Osteoblast (primary cell): ENCODE measurements at regions not wholly inside any gene's neighbourhood (a gene's known extent, or its start where the extent isn't known, plus 50 kb on each side); places are given as distances from the start of the nearest gene placed in this dataset.

ENCODE experiments used
- DNase-seq: peaks from one replicate; pipeline ENCODE4 v3.0.0; 2011; ENCODE audit warnings: low spot score, mixed read lengths; ENCODE audit not compliant: insufficient read length; ENCODE audit errors: missing footprints
- H2AFZ ChIP-seq: 2 replicates; pipeline ENCODE4 v1.6.0; 2011; ENCODE audit warnings: mild to moderate bottlenecking, low read length
- H3K27ac ChIP-seq: 2 replicates; pipeline ENCODE4 v1.5.1; 2011; ENCODE audit warnings: mild to moderate bottlenecking, low read depth, low read length, moderate library complexity
- H3K27me3 ChIP-seq: 2 replicates; pipeline ENCODE4 v1.6.0; 2012; ENCODE audit warnings: mild to moderate bottlenecking, control low read depth, inconsistent platforms, low read length, moderate library complexity; ENCODE audit not compliant: insufficient read depth
- H3K36me3 ChIP-seq: 2 replicates; pipeline ENCODE4 v1.5.1; 2011; ENCODE audit warnings: mild to moderate bottlenecking, low read length, control low read depth, moderate library complexity; ENCODE audit not compliant: insufficient read depth
- H3K4me1 ChIP-seq: 2 replicates; pipeline ENCODE4 v1.5.1; 2011; ENCODE audit warnings: mild to moderate bottlenecking, low read length, control low read depth, moderate library complexity; ENCODE audit not compliant: insufficient read depth
- H3K4me2 ChIP-seq: 2 replicates; pipeline ENCODE4 v1.6.0; 2011; ENCODE audit warnings: mild to moderate bottlenecking, low read length; ENCODE audit not compliant: insufficient read depth
- H3K4me3 ChIP-seq: fragments of 200-600 bp; sonication (generic); 3 replicates; pipeline ENCODE4 v1.5.1; 2012; ENCODE audit warnings: mild to moderate bottlenecking, low read length, inconsistent platforms; ENCODE audit not compliant: insufficient read depth
- H3K79me2 ChIP-seq: 2 replicates; pipeline ENCODE4 v1.6.0; 2012; ENCODE audit warnings: mild to moderate bottlenecking, low read length, control low read depth, inconsistent platforms; ENCODE audit not compliant: insufficient read depth
- H3K9me3 ChIP-seq: 2 replicates; pipeline ENCODE4 v1.5.1; 2011; ENCODE audit warnings: low read depth, low read length, control low read depth
- H4K20me1 ChIP-seq: 2 replicates; pipeline ENCODE4 v1.6.0; 2012; ENCODE audit warnings: mild to moderate bottlenecking, low read length, control low read depth; ENCODE audit not compliant: insufficient read depth
- TF ChIP-seq, protein P1 (sequence below): IDR thresholded peaks from 2 replicates; pipeline ENCODE4 v1.5.1; 2011; ENCODE audit warnings: mild to moderate bottlenecking, low read depth, low read length, moderate library complexity; ENCODE audit errors: extremely low read depth

DNA sequence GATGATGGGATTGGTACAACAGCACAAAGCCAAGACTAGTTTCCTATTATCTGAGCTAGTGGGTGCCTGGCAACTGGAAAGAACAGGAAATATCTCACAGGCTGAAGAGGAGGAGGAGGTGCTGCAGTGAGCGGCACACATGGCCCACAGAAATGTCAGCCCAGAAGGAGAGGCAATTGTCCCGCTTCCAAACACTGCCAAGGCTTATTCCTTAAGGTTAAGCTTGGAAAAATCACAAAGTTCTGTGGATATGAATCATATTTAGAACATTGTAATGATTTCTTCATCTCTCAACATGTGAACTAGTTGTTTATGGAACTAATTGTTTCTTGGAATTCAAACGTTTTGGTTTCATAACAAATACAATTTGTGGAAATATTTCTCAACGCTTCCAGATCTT is 1019.5 kb upstream of the SEMA6A start:
- DNase-seq, result no peak

DNA sequence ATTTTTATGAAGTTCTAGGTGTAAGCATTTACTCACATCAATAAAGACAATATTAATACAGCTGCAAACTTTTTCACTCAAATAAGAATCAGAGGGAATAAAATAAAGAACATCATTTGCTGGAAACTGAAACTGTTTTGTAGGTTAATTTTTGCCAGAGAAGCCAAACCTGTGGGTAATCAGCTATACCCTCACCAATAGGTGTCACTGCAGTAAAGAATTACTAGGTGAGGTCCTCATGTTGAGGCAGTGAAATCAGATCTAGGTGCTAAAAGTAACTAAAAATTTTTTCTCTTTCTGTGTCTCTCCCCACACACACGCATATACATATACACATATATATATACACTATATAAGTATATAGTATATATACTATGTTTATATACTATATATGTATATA is 1016.3 kb upstream of the SEMA6A start:
- no peaks in the 10 kb centered on the region for H4K20me1 ChIP-seq
- H3K79me2 ChIP-seq, result no peaks in the 10 kb centered on the region
- H3K27me3 ChIP-seq, result no peaks in the 10 kb centered on the region
- no peaks in the 10 kb centered on the region for H3K36me3 ChIP-seq
- H3K4me2 ChIP-seq, result no peak overlapping the region
- H2AFZ ChIP-seq, result no peak overlapping the region
- DNase-seq, result no peak
- H3K4me1 ChIP-seq, result no peaks in the 10 kb centered on the region
- H3K9me3 ChIP-seq, result no peaks in the 10 kb centered on the region
- TF ChIP-seq, protein P1, sequence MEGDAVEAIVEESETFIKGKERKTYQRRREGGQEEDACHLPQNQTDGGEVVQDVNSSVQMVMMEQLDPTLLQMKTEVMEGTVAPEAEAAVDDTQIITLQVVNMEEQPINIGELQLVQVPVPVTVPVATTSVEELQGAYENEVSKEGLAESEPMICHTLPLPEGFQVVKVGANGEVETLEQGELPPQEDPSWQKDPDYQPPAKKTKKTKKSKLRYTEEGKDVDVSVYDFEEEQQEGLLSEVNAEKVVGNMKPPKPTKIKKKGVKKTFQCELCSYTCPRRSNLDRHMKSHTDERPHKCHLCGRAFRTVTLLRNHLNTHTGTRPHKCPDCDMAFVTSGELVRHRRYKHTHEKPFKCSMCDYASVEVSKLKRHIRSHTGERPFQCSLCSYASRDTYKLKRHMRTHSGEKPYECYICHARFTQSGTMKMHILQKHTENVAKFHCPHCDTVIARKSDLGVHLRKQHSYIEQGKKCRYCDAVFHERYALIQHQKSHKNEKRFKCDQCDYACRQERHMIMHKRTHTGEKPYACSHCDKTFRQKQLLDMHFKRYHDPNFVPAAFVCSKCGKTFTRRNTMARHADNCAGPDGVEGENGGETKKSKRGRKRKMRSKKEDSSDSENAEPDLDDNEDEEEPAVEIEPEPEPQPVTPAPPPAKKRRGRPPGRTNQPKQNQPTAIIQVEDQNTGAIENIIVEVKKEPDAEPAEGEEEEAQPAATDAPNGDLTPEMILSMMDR, result no peak
- no peak overlapping the region for H3K27ac ChIP-seq
- H3K4me3 ChIP-seq, result no peak overlapping the region

More for the DNA sequence above, 1019.5 kb upstream of the SEMA6A start:
- Histone ChIP-seq H3K4me2 (no peak overlapping the region), H3K4me1 (no peaks in the 10 kb centered on the region), H3K27me3 (no peaks in the 10 kb centered on the region), H3K4me3 (no peak overlapping the region), H4K20me1 (no peaks in the 10 kb centered on the region), H3K79me2 (no peaks in the 10 kb centered on the region), H3K27ac (no peak overlapping the region), H2AFZ (no peak overlapping the region), H3K9me3 (no peaks in the 10 kb centered on the region), H3K36me3 (no peaks in the 10 kb centered on the region)
- TF ChIP-seq, protein P1, result no peak

DNA sequence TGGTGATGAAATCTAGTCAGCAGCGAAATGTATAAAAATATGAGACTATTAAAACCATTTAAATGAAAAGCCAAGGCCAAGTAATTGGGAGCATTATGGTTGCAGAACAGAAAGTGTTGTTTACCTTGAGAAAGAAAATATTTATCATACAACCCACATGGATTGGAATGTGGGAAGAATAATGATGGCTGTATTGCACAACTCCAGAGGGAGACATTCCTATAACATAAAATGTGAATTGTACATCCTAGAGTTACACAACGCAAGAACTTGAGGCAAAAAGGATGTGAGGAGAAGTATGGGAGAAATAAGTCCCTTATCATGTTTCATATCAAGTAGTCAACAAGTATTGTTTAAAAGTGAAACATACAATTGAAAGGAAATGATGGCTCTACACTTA is 1014.0 kb upstream of the SEMA6A start:
- no peak for DNase-seq
- H3K27me3 ChIP-seq, result no peaks in the 10 kb centered on the region
- H3K36me3 ChIP-seq, result no peaks in the 10 kb centered on the region
- H3K4me3 ChIP-seq, result no peak overlapping the region
- H4K20me1 ChIP-seq, result no peaks in the 10 kb centered on the region
- H3K9me3 ChIP-seq, result no peaks in the 10 kb centered on the region
- H3K4me2 ChIP-seq, result no peak overlapping the region
- H2AFZ ChIP-seq, result no peak overlapping the region
- no peaks in the 10 kb centered on the region for H3K4me1 ChIP-seq
- H3K27ac ChIP-seq, result no peak overlapping the region
- no peaks in the 10 kb centered on the region for H3K79me2 ChIP-seq
- TF ChIP-seq, protein P1, result no peak

DNA sequence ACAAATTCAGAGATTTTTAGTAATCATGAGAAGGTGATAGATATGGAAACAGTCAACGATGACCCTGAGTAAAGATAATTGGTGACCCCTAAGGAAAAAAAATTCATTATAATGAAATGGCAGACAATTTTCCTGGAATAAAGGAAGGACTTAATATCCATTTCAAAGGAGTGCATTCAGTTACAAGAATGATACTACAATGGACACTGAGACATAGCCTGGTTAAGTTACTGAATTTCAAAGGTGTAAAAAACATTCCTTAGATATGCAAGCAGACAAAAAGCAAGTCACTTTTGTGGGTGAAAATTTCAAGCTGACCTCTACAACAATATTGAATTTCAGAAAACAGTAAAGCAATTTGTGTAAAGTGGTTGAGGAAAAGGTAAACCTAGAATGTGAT is 1012.5 kb upstream of the SEMA6A start:
- TF ChIP-seq, protein P1, result no peak
- H3K4me2 ChIP-seq, result no peak overlapping the region
- no peaks in the 10 kb centered on the region for H3K27me3 ChIP-seq
- no peak overlapping the region for H3K4me3 ChIP-seq
- H3K27ac ChIP-seq, result no peak overlapping the region
- H3K79me2 ChIP-seq, result no peaks in the 10 kb centered on the region
- H3K4me1 ChIP-seq, result no peaks in the 10 kb centered on the region
- DNase-seq, result no peak
- H4K20me1 ChIP-seq, result no peaks in the 10 kb centered on the region
- H3K9me3 ChIP-seq, result no peaks in the 10 kb centered on the region
- no peak overlapping the region for H2AFZ ChIP-seq
- H3K36me3 ChIP-seq, result no peaks in the 10 kb centered on the region
